Calu3 (cell line): ENCODE measurements at regions not wholly inside any gene's neighbourhood (a gene's known extent, or its start where the extent isn't known, plus 50 kb on each side); places are given as distances from the start of the nearest gene placed in this dataset.

ENCODE experiments used
- BruUV-seq: library from RNA; stranded (reverse); fragments of 400-500 nt; replicated peaks from 2 replicates; lab custom pipeline; 2021; lab: Mats Ljungman, UMichigan
- CTCF ChIA-PET: fragments of 300-600 bp; sonication (Branson Sonifier 250); formaldehyde crosslinking; loops from one replicate; lab custom pipeline; 2022; ENCODE audit warnings: antibody characterized with exemption; lab: Charles Lee
- DNase-seq: peaks from one replicate; pipeline ENCODE4 v3.0.0; 2022
- H3K27ac Mint-ChIP-seq: one replicate; pipeline ENCODE4 v1.8.0; 2022; ENCODE audit warnings: mixed read lengths; ENCODE audit not compliant: unreplicated experiment
- H3K27me3 Mint-ChIP-seq: one replicate; pipeline ENCODE4 v1.8.0; 2022; ENCODE audit warnings: mixed read lengths; ENCODE audit not compliant: unreplicated experiment
- H3K36me3 Mint-ChIP-seq: one replicate; pipeline ENCODE4 v1.8.0; 2022; ENCODE audit warnings: mild to moderate bottlenecking, moderate library complexity, mixed read lengths; ENCODE audit not compliant: insufficient read depth, unreplicated experiment
- H3K4me1 Mint-ChIP-seq: one replicate; pipeline ENCODE4 v1.8.0; 2022; ENCODE audit warnings: mild to moderate bottlenecking, low read depth, mixed read lengths; ENCODE audit not compliant: unreplicated experiment
- H3K4me3 Mint-ChIP-seq: one replicate; pipeline ENCODE4 v1.8.0; 2022; ENCODE audit warnings: mild to moderate bottlenecking, low read depth, moderate library complexity, mixed read lengths; ENCODE audit not compliant: unreplicated experiment
- H3K9me3 Mint-ChIP-seq: one replicate; pipeline ENCODE4 v1.8.0; 2022; ENCODE audit warnings: low read depth, mixed read lengths; ENCODE audit not compliant: unreplicated experiment
- intact Hi-C: fragments of 100-400 bp; cut with micrococcal nuclease; formaldehyde crosslinking; loops from one replicate; pipeline ENCODE4 v1.10.0; 2022; ENCODE audit not compliant: unreplicated experiment
- TF ChIP-seq, protein P1 (sequence below): fragments of 200-600 bp; IDR thresholded peaks from one replicate; pipeline ENCODE4 v1.8.0; 2022; ENCODE audit warnings: antibody characterized with exemption; ENCODE audit not compliant: unreplicated experiment

DNA sequence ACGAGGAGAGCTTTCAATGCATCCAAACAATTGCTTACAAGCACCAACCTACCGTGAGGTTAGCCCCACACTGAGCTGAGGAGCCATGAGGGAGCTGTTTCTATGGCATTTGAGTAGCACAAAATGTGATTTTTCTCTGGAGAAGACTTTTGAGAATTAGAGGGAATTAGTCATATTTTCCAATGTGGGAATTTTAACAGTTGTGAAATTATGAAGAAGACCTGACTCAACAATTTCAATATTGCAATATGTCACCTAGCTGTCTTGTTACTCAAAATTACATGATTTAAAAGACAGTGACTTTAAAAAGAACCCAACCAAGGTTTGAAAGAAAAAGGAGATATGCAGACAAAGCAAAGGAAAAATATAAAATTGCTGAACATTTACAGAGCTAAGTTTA is 62.6 kb upstream of the LY86 start:
- Mint-ChIP-seq H3K4me1 (no peaks in the 10 kb centered on the region), H3K4me3 (no peak overlapping the region), H3K27me3 (peaks cover 35% of the 10 kb centered on the region), H3K9me3 (no peaks in the 10 kb centered on the region), H3K36me3 (no peaks in the 10 kb centered on the region), H3K27ac (no peak overlapping the region)
- DNase-seq = no peak
- intact Hi-C loops = no loop called here
- BruUV-seq = no TSS peak
- CTCF ChIA-PET = no interaction called here
- TF ChIP-seq, protein P1, sequence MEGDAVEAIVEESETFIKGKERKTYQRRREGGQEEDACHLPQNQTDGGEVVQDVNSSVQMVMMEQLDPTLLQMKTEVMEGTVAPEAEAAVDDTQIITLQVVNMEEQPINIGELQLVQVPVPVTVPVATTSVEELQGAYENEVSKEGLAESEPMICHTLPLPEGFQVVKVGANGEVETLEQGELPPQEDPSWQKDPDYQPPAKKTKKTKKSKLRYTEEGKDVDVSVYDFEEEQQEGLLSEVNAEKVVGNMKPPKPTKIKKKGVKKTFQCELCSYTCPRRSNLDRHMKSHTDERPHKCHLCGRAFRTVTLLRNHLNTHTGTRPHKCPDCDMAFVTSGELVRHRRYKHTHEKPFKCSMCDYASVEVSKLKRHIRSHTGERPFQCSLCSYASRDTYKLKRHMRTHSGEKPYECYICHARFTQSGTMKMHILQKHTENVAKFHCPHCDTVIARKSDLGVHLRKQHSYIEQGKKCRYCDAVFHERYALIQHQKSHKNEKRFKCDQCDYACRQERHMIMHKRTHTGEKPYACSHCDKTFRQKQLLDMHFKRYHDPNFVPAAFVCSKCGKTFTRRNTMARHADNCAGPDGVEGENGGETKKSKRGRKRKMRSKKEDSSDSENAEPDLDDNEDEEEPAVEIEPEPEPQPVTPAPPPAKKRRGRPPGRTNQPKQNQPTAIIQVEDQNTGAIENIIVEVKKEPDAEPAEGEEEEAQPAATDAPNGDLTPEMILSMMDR = no peak

DNA sequence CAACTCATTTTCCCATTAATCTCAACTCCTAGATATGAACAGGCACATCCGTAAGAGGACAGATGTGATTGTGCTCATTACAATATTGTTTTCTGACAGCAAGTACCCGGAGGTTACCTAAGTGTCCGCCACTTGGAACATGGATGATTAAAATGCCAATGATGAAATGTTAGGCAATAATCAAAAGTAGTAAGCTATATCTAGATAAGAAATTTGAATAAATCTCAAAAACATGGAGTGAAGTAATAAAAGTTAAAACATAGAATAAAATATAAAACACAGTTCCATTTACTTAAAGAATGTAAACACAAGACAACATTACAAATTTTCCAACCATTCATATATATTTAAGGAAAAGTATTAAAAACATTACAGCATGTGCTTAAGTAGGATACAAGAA is 59.2 kb upstream of the LY86 start:
- TF ChIP-seq, protein P1 = no peak
- intact Hi-C loops = no loop called here
- H3K36me3 Mint-ChIP-seq = no peaks in the 10 kb centered on the region
- CTCF ChIA-PET = no interaction called here
- H3K27ac Mint-ChIP-seq = no peak overlapping the region
- H3K4me3 Mint-ChIP-seq = no peak overlapping the region
- no peaks in the 10 kb centered on the region for H3K4me1 Mint-ChIP-seq
- H3K9me3 Mint-ChIP-seq = no peaks in the 10 kb centered on the region
- no peak for DNase-seq
- H3K27me3 Mint-ChIP-seq = peaks cover 26% of the 10 kb centered on the region
- no TSS peak for BruUV-seq

DNA sequence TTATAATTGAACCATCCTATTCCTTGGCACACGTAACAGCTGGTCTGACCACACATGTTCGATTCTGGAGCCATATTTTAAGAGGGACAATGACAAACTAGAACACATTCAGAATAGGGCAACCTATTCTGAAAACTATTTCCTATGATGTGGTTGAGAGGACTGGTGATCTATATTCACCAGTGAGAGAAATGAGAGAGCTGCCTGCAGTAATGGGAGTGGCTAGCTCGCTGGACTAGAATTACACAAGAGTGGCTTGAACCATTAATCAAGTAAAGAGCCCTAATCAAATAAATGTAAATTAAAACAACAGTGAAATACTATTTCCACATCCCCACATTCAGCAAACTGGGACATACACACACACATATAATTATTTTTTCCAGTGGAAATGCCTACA is 55.3 kb upstream of the LY86 start:
- TF ChIP-seq, protein P1 = no peak
- intact Hi-C loops = no loop called here
- Mint-ChIP-seq H3K9me3 (no peaks in the 10 kb centered on the region), H3K27ac (no peak overlapping the region), H3K27me3 (peaks cover 33% of the 10 kb centered on the region), H3K4me3 (no peak overlapping the region), H3K36me3 (no peaks in the 10 kb centered on the region), H3K4me1 (no peaks in the 10 kb centered on the region)
- CTCF ChIA-PET = no interaction called here
- no TSS peak for BruUV-seq
- no peak for DNase-seq

DNA sequence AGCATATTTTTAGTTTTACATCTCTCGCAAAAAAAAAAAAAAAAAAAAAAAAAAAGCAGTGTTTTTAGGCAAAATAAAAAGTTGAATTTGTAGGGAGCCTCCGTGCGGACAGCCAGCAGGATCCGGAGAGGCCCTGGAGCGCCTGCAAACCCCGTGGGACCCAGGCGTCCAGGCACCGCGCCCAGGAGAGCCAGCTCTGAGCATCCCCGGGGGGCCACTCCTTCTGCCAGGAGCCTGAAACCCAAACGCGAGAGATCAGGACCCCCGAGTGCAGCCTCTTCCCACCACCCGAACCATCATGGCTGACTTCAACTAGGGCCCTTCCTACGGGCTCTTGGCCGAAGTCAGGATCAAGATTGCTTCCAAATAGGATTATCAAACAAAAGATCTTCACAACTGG is 54.1 kb upstream of the LY86 start:
- H3K27me3 Mint-ChIP-seq = peaks cover 45% of the 10 kb centered on the region
- intact Hi-C loops = no loop called here
- CTCF ChIA-PET = no interaction called here
- H3K4me3 Mint-ChIP-seq = no peak overlapping the region
- H3K36me3 Mint-ChIP-seq = no peaks in the 10 kb centered on the region
- DNase-seq = no peak
- BruUV-seq = no TSS peak
- H3K4me1 Mint-ChIP-seq = no peaks in the 10 kb centered on the region
- TF ChIP-seq, protein P1 = no peak
- H3K27ac Mint-ChIP-seq = no peak overlapping the region
- no peaks in the 10 kb centered on the region for H3K9me3 Mint-ChIP-seq
